ENCODE measurements at regions not wholly inside any gene's neighbourhood (a gene's known extent, or its start where the extent isn't known, plus 50 kb on each side); places are given as distances from the start of the nearest gene placed in this dataset.

DNA sequence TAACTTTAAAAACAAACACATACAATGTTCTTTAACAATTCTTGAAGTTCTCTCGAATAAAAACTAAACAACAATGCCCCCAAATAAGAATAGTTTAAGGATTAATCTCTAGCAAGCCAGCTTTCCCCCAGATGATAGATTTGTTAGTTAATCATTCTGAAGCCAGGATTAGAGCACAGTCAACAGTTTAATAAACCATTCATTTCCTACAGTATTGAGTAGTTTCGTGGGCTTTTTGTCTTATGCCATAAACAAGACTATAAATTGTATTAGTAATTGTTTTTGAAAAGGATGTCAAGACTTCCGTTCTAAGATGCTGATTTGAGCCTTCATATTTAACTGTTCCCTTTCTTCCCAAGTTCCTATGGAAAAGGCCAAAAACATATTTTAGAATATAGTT lies 136.6 kb downstream of the PIK3R1 start:
- DNase-seq, result no peak

DNA sequence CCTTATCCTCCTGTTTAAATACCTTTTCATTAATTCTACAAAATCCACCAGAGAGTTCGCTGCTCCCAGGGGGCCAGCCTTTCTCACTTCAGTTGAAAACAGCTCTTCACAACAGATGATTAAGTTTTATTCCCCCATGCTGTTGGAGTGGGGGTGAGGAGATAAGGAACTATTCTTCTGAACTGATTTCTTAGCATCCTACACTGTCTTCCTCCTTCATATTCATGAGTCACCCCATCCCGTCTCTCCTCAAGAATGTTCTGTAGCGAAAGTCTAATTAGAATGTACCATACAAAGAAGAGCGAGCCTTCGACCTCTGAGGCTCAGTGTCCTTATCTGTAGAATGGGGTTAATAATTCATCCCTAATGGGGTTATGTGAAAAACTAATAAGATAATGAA lies 138.0 kb downstream of the PIK3R1 start:
- DNase-seq, result no peak

DNA sequence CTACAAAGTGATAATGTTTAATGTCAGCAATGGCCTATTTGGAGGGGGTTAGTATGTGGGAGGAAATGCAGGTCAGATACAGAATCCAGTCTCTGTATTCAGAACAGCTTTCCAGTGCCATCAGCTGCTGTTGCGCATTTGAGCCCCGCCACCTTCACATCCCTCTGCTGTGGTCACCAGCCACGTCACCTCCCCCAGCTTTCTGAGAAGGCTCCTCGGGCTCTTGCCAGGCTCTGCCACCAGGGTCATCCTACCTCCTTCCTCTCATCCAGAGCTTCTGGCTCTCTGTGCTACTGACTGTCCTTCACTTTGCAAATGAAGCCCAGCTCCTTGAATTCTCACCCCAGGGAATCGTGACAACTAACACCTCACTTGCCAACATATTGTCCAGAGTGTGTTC lies 138.8 kb downstream of the PIK3R1 start:
- no peak for DNase-seq

DNA sequence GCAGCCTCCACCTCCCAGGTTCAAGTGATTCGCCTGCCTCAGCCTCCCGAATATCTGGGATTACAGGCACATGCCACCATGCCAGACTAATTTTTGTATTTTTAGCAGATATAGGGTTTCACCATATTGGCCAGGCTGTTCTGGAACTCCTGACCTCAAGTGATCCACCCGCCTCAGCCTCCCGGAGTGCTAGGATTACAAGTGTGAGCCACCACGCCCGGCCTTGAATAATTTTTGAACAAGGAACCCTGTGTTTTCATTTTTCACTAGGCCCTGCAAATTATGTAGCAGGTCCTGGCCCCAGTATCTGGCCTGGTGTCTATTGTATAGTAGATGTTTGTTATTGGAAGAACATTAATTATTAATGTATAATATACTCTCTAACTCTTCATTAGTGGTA lies 140.7 kb downstream of the PIK3R1 start:
- DNase-seq, result no peak

DNA sequence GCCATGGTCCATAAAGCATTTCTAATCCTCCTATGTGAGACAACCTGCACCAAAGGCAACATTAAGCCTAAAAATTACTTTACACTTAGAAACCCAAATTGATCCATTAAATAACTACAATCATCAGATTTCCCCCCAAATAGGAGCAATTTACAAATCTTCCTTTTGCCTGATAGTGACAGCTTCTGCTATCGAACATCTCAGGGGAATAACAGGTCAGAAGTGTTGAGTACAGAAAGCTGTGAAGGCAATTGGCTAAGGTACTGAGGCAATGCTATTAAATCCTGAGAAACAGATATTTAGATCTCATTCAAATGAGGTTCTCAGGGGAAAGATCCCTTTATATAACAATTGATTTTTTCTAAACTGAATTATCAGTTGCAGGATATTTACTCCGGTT lies 141.1 kb downstream of the PIK3R1 start:
- no peak for DNase-seq

DNA sequence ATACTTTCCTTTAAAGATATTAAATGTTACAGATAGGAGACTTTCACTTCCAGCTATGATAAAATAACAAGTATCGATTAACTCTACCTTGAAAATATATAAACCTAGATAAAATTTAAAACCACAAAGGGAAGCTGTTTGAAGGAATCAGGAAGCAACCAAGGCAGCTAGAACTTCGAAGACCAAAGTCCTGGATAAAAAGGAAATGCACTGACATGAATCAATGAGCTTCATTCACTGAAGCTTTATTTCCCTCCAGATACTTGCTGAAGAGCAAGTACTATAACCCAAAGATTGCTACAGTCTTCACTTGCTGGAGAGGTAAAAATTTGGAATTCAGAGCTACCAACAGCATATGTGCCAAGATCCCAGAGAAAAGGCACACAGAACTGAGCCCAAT lies 144.1 kb downstream of the PIK3R1 start:
- DNase-seq, result no peak

DNA sequence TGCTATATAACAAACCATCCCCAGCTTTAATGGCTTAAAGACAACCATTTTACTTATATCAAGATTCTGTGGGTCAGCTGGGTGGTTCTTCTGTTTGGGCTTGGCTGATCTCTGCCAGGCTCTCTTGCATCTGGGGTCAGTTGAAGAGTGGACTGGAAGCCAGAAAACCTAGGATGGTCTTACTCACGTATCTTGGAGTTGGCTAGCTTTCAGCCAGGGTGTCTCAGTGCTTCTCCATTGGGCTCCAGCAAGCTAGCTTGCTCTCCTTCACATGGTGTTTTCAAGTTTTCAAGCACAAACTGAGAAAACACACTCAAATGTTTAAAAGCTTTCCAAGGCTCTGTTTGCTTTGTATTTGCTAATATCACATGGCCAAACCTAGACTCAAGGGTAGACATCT lies 146.8 kb downstream of the PIK3R1 start:
- DNase-seq, result no peak

DNA sequence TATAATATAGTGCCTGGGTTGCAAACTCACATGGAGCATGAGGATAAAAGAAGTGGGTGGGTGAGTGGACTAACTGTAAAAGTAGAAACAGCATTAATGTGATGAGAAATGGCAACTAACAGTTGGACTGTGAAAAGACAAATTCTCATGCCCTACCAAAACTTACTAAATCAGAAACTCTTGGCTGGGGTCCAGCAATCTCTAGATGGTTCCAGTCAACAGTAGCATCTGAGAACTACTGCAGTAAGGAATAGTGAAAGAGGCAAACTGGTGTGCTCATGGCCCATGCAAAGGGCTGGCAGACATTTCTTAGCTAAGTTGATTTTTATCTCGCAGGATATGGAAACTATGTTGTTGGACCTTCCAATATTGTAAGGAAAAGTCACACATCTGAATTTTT lies 150.3 kb downstream of the PIK3R1 start:
- DNase-seq, result no peak

DNA sequence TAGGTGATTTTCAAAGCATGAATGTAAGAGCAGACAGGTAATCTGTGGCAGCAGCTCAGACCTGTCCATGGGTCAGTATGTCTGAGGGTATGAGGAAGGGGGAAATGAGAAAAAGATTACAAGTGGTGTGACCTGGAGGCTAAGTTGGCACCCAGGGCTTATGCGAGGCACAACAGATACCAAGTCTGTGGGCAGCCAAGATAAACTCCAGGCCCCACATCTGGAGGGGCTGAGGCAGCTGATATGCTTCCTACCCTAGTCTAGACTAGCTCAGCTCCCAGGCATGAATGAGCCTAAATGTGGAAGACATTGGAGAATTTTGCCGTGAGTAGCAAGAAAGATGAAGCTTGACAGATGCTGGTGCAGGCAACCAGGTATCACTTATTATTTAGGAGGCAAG lies 151.7 kb downstream of the PIK3R1 start:
- DNase-seq, result no peak

DNA sequence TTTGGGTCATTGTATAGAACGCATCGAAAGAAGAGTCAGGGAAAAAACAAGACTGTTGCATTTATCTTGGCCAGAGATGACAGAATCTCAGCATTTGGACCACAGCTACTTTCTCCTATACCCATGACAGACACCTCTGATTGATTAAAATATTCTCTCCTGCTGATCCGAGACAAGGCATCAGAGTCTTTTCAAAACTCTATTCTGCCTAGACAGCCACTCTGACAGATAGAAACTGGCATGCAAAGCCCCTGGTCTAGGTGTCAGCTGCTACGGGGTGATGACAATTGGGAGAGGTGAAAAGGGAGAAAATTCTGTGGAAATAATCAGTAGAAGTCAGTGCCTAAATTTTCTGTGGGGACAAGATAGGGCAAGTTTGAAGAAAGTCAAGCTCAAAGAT lies 152.2 kb downstream of the PIK3R1 start:
- DNase-seq, result no peak

DNA sequence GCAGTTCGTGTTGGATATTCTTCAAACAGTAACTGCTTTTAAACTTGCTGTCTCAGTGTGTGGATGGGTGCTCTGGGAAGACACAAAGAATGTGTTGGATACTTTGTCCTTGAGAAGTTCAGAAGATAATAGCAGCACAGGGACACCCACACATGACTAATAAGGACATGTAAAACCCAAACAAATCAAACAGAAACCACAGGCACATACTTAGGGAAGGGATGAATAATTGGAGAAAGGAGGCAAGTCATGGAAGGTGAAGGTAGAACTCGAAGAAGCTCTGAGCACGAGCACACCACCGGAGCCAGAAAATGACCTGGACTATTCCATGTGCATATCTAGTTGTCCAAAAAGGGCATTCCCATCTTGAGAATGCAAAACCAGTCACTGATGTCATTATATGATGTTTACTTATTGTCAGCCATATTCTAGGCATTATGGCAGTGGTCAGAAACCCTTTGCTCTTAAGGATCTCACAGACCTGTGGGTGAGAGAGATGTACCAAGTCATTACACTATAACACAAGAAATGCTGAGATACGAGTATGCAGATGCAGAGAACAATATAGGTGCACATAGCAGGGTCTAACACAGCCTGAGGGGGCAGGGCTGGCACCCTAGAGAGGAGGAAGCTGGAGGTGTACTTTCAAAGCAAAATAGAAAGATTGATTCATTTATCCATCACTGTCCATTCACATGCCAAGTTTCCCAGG lies 152.9 kb downstream of the PIK3R1 start:
- no peak for DNase-seq

DNA sequence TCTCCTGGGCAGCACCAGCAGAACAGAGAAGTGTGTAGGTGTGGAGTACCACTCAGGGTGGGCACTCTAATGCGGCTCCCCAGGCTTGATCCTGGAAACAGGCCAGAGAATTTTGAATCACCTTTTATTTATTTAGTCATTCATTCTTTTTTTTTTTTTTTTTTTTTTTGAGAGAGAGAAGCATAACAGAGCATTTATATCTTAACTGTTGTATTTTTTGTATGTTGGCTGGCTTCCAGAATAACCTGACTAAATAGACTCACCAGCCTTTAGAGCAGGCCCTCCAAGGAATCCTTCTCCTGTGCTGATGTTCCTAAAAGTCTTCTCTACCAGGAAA lies 153.4 kb downstream of the PIK3R1 start:
- DNase-seq, result no peak

DNA sequence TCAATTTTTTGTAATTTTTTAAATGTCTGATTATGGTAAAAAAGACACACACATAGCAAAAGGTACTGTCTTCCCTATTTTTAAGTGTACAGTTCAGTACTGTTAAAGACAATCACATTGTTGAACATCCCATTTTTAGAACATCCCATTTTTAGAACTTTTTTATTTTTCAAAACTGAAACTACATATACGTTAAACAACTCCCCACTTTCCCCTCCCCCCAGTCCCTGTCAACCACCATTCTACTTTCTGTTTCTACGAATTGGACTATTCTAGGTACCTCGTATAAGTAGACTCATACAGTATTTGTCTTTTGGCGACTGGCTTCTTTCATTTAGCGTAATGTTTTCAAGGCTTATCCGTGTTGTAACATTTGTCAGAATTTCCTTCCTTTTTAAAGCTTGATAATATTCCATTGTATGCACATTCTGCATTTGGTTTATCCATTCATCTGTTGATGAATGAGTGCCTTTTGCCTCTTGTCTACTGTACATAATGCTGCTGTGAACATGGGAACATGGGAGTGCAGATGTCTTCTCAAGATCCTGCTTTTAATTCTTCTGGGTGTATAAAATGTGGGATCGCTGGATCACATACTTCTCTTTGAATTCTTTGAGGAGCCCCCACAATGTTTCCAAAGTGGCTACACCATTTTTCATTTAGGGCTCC lies 154.0 kb downstream of the PIK3R1 start:
- DNase-seq, result peak; percentile 64

DNA sequence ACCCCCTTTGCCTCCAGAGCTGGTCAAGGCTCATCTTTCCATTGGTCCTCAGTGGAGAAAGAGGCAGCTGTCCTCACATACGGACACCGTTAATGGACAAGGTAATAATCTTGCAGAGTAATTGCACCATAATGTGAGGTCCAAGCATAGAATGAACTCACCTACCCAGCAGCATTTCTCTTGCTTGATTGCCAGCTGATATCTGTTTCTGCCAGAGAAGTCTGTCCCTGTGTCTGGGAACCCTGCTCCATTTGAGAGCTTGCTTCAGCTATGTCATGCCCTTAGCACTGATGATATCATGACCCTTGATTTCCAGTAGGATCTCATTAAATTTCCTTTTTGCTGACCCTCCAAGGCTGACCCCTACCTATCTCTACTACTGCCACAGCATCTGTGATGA lies 154.6 kb downstream of the PIK3R1 start:
- DNase-seq, result no peak

DNA sequence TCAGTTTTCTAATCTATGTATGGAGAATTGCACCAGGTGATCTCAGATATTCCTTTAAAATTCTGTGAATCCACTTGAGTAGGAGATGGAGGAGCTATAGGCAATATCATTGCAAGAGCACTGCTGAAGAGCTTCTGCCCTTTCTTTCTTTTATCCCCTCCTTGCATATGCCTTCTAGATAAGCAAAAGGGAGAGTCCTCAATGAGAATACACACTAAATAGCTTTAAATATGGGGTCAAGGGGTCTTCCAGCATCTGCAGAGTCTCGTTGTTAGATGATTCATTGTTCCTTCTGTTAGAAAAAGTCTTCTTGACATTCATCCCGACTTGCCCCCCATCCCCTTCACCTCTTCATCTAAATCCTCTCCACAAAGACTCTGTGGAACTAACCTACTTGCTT lies 156.1 kb downstream of the PIK3R1 start:
- DNase-seq, result no peak

DNA sequence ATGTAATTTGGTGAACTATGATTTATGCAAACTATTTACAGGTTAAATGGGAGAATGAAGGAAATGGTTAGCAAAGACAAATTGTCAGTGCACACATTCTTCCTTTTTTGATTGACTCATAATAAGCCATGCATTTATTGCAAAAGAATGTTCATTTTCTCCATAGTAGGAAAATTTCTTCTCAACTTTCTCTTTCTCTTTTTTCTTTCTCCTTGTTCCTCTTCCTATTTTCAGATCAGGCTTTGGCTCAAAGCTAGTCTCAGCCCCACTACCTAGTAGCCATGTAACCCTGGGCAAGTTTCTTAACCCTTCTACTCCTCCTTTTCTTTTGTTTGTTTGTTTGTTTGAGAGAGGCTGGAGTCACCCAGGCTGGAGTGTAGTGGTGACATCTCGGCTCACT lies 156.6 kb downstream of the PIK3R1 start:
- no peak for DNase-seq

DNA sequence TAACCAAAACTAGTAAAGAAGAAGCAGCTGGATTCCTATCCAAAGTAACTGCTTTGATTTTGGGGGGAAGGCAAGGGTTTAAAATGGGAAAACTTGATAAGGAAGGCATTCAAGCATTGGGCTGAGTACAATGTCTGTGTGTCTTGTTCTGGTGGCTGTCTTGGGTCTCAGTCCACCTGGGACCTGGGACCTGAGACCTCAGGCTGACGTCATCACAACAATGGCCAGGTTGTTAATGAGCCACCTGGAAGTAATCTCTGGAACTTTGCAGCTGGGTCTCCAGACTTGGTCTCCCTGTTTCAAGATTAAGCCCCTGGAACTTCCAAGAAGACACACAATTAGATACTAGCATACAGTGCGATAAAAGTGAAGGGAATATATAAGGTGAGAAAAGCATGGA lies 157.5 kb downstream of the PIK3R1 start:
- no peak for DNase-seq

DNA sequence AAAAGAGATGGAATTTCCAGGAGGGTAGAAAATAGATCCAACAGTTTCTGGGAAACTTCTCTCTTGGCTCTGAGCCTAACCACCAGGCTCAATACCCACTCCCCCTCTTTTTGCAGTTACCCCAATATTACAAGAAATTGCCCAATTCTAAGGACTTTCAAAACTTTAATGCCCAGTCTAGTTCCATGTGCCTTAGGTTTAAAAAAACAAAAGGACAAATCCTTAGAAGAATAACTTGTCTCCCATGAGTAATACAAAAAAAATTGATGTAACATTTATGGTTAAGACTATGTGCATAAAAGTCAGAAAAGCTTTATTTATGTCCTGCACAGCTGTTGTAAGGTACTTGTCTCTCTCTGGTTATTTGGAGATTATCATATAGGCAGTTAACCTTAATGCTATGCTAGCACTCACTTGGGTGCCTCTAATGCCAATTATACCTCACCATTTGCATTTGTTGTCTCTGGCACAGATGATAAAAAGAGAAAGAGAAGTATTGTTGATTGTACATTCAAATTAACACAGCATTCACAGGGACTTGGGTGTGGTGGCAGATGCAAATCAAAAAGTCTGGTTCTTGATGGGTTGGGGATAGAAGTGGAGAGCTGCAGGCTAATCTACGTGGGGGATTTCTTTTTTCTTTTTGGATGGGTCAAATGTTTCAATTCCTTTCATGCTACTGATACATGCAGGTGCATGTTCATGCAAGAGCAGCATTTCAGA lies 159.4 kb downstream of the PIK3R1 start:
- DNase-seq, result no peak

DNA sequence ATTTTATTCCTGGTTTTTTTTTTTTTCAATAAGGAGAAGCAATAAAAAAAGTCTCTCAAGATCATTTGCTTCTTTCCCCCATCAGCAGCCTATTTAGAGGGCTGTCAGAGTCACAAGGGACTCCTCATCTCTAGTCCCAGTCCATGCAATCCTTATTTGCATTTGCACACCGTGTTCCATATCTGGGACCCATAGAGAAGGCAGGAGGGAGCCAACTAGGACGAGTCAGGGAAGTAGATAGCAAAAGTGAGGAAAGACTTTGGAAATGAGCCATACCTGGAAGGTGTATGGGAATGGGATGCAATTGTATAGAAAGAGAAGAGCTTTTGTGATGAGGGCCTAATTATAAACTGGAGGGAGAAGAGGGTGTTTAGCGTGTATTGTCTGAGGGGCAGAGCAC lies 160.0 kb downstream of the PIK3R1 start:
- DNase-seq, result no peak

DNA sequence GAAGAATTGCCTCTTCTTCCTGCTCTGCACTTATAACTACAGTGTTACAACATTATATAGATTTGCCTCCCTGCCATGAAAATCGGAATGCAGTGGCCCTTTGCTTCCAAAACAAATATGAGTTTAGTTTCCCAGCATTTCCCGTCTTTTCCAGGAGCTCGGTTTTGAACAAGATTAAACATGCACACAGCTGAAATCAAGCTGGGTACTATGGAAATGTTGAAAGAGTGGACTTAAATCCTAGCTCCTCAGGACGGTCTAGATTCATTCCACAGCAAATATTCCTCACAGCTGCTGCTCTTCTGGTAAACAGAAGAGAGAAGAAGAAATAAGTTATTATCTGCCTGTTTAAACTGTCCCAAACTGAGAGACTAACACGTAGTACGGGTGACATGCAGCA lies 161.4 kb downstream of the PIK3R1 start:
- no peak for DNase-seq

DNA sequence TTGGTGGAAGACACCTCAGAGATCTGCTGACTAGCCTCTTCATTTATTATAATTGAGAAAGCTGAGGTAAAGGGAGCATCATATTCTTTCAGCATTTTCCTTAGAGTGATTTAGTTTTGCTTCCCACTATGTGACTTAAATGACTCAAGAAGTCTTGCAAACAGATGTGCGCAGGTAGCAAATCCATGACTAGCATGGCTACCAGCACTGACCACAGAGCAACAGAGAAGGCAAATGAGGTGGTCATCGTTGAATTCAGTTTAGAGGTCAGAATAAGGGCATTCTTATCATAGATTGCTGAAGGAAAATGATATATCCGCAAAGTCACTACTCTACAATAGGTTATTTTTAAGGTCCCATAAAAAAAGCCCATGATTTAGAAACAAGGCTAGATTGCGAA lies 162.2 kb downstream of the PIK3R1 start:
- DNase-seq, result no peak

DNA sequence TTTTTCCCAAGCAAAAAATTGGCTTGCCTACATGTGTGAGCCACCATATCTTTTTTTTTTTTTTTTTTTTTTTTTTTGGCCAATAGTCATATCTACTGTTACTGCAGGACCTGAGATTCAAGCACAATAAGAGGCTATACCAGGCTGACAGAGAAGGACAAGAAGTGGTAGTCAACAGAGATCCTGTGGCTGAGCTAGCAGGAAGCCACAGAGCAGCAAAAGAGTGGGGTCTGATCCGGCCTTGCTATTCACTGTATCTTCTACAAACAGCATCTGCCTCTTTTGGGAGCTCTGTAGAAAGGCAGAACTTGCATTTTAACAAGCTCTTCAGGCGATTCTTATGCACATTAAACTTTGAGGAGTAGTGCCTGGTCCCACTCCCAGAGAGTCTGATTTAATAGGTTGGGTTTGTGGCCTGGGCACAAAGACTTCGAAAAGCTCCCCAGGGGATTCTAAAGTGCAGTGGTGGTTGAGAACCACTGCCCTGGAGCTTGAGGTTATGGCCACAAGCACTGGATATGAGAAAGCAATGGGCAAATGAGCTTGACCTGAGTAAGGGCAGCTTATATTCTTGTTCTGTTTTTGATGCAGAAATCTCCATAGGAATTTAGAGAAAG lies 162.8 kb downstream of the PIK3R1 start:
- DNase-seq, result peak; percentile 27

DNA sequence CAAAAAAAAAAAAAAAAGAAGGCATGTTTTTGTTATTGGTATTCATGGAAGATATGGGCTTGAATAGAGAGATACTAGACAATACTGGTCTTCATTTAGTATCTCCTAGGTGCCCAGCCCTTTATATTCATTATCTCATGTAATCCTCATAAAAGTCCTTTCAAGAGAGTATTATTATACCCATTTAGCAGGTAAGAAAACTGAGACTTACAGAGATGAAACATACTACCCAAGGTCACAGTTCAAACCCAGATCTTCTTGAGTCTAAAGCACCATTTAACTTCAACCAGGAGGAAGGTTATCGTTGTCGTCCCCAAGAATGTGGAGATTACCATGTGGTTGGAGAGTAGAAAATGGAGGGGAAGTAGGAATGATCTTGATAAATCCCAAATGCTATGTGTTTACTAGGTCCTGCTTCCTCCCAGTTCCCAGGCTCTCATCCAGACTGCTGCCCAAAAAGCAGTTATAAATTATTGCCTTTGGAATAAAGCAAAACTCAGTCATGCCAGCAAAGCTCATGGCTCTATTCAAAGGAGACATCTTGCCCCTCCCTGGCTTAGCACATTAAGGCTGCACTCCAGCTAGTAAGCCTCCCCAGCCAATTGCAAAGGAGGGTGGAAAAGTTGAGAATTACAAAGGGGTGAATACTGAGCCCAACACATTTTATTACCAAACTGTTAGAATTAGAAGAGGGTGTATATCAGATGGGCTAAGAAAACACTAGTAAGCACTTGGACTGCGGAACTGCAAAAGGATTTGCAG lies 163.9 kb downstream of the PIK3R1 start:
- DNase-seq, result no peak

All from CD4-positive, alpha-beta T cell treated with Interleukin-12 subunit alpha and Interleukin-12 subunit beta, for 1 hour (primary cell).